Upper lobe of left lung (tissue), 6 donors: ENCODE measurements at regions not wholly inside any gene's neighbourhood (a gene's known extent, or its start where the extent isn't known, plus 50 kb on each side); places are given as distances from the start of the nearest gene placed in this dataset.
A peak's percentile ranks its signal among the peaks of the same experiment; 100 is the strongest.

Source experiments
- ATAC-seq, 2 donors: fragments of 200-7000 bp; cut with Tn5 transposase; one replicate each; pipeline ENCODE4 v1.9.1; 2022; ENCODE audit warnings: mild to moderate bottlenecking in 2 of 2, moderate library complexity in 2 of 2; ENCODE audit not compliant: low FRiP score in 2 of 2
- DNase-seq, 2 donors: peaks; one replicate each; pipeline ENCODE4 v3.0.0-alpha.2; 2019 to 2020
- H3K27ac ChIP-seq, 4 donors: fragments of 200-600 bp; sonication (generic); one replicate each; pipeline ENCODE4 v1.5.1; 2016 to 2019
- H3K27me3 ChIP-seq, 4 donors: fragments of 200-600 bp; sonication (generic); one replicate each; pipeline ENCODE4 v1.5.1; 2017 to 2019
- H3K36me3 ChIP-seq, 4 donors: fragments of 200-600 bp; sonication (generic); one replicate each; pipeline ENCODE4 v1.5.1; 2016 to 2019
- H3K4me1 ChIP-seq, 4 donors: fragments of 200-600 bp; sonication (generic); one replicate each; pipeline ENCODE4 v1.5.1; 2018 to 2019
- H3K4me3 ChIP-seq, 4 donors: fragments of 200-600 bp; sonication (generic); one replicate each; pipeline ENCODE4 v1.5.1; 2017 to 2019; ENCODE audit warnings: mild to moderate bottlenecking in 2 of 4, moderate library complexity in 1 of 4
- H3K9me3 ChIP-seq, 4 donors: fragments of 200-600 bp; sonication (generic); one replicate each; pipeline ENCODE4 v1.5.1; 2018 to 2019
- CTCF ChIP-seq, 6 experiments: fragments of 450-650 bp in 4 of 6; fragments of 200-600 bp in 2 of 6; sonication (generic) in 2 of 6; IDR thresholded peaks; one replicate each; pipeline ENCODE4 v1.5.1; 2016 to 2019; ENCODE audit warnings: antibody characterized with exemption in 6 of 6
- EP300 ChIP-seq, 4 donors: sonication (generic); formaldehyde crosslinking; IDR thresholded peaks; one replicate each; pipeline ENCODE4 v1.5.1; 2017; ENCODE audit warnings: antibody characterized with exemption in 4 of 4, control low read depth in 2 of 4
- POLR2A ChIP-seq, 4 donors: fragments of 450-650 bp; IDR thresholded peaks; one replicate each; pipeline ENCODE4 v1.5.1; 2016 to 2017; ENCODE audit warnings: antibody characterized with exemption in 4 of 4, mild to moderate bottlenecking in 2 of 4
- POLR2AphosphoS5 ChIP-seq, 2 donors: sonication (generic); formaldehyde crosslinking; IDR thresholded peaks; one replicate each; pipeline ENCODE4 v1.5.1; 2017; ENCODE audit warnings: antibody characterized with exemption in 2 of 2
- WGBS, 2 donors: methylation state at CpG; one replicate each; pipeline ENCODE4 v1.1.5; 2017 to 2018; 5-methylcytosine and 5-hydroxymethylcytosine counted together
- donor health status: DM: no; HTN: no; CAD: no; lungs with moderate emphysema.
- donor health status: DM: no; HTN: yes; CAD: no; lungs with severe emphysema.

DNA sequence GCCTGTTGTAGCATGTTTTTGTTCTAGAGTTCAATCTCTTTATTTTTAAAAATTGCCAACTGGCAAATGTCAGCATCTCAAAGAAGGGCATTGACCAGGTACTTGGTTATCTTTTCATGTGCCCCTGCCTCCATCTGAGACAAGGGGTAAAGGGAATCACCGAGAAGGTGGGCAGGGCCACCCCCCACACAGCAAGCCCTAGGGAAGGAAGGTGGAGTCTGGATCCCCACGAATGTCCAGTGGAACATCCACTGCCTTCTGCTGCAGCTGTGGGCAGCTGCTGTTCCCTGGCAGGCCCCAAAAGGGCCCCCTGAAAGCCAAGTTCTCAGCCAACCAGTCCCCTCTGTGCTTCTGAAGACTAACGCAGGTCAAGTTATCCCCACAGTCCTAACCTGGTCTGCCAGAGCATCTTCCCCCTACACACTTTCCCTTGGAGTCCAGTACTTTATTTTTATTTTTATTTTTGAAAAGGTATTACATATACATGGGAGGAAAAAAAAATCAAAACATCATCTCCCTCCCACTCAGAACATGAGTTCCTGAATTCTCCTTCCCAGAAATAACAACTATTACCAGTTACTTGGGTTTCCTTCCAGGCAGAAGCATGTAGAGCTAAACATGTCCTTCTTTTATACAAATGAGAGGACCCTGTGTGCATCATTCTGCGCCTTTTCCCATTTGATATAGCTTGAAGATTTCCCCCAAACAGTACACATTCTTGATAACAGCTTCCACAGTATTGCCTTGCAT, 253.7 kb downstream of the MAFB start:
- ATAC-seq (no peak), DNase-seq (no peak)
- TF ChIP-seq CTCF (IDR thresholded peaks at IDR 0.05) (no peak), POLR2A (IDR thresholded peaks at IDR 0.05) (no peak), POLR2AphosphoS5 (IDR thresholded peaks at IDR 0.05) (no peak), EP300 (IDR thresholded peaks at IDR 0.05) (no peak)
- Histone ChIP-seq H3K36me3 (no peaks in the 10 kb centered on the region), H3K4me1 (no peaks in the 10 kb centered on the region), H3K27ac (no peak overlapping the region), H3K9me3 (no peaks in the 10 kb centered on the region), H3K4me3 (no peak overlapping the region), H3K27me3 (no peaks in the 10 kb centered on the region)
- WGBS, 2 donors = 85 to 87% methylated on average over 4 of the region's 4 CpGs

- ATAC-seq (no peak), DNase-seq (no peak)
- no peaks in the 10 kb centered on the region for H3K36me3 ChIP-seq
- H3K27me3 ChIP-seq = no peaks in the 10 kb centered on the region
- no peak for TF ChIP-seq POLR2AphosphoS5 (IDR thresholded peaks at IDR 0.05)
- TF ChIP-seq CTCF (IDR thresholded peaks at IDR 0.05) = no peak
- no peak for TF ChIP-seq POLR2A (IDR thresholded peaks at IDR 0.05)
- TF ChIP-seq EP300 (IDR thresholded peaks at IDR 0.05) = no peak
- 80 to 85% methylated on average over 3 to 4 of the region's 4 CpGs for WGBS, 2 donors
- H3K4me1 ChIP-seq = no peaks in the 10 kb centered on the region
- no peaks in the 10 kb centered on the region for H3K9me3 ChIP-seq
- H3K27ac ChIP-seq = no peak overlapping the region
- no peak overlapping the region for H3K4me3 ChIP-seq
Observed at GRCh38 chr20:40434122-40434521, 254.9 kb downstream of the MAFB start.

DNA sequence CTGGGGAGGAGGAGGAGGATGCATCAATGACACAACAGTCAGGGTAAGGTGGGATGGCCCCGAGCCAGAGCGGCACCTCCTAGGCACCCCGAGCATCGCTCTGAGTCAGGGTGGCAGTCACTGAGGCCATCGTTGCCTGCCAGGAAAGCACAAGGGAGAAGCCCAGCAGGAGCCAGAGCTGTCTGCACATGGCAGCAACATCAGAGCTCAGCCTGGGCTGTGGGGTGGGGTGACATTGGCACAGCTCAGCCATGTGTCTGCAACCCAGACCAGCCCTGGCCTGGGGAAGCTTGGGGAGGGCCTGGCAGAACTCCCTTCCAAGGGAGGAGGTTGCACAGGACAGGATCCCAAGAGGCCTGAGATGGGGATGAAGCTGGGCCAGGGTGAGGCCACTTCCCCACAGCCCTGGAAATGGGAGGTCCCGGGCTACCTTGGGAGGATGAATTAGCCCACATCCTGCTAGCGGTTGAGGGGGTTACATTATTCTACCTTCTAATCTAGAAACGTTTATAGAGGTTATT, 255.6 kb downstream of the MAFB start:
- Histone ChIP-seq H3K36me3 (no peaks in the 10 kb centered on the region), H3K27ac (no peak overlapping the region), H3K4me1 (no peaks in the 10 kb centered on the region), H3K9me3 (no peaks in the 10 kb centered on the region), H3K4me3 (no peak overlapping the region), H3K27me3 (no peaks in the 10 kb centered on the region)
- WGBS, 2 donors = 72 to 87% methylated on average over 3 to 8 of the region's 8 CpGs
- no peak for TF ChIP-seq POLR2A (IDR thresholded peaks at IDR 0.05)
- TF ChIP-seq EP300 (IDR thresholded peaks at IDR 0.05) = no peak
- TF ChIP-seq POLR2AphosphoS5 (IDR thresholded peaks at IDR 0.05) = no peak
- TF ChIP-seq CTCF (IDR thresholded peaks at IDR 0.05) = no peak
- peak in 1 of 2 donors; percentile 39 for DNase-seq
- ATAC-seq = peak in 1 of 2 donors; percentile 55

- H3K9me3 ChIP-seq = no peaks in the 10 kb centered on the region
Observed at GRCh38 chr20:40431611-40432010, 257.4 kb downstream of the MAFB start.

More at GRCh38 chr20:40431611-40432010, 257.4 kb downstream of the MAFB start:
- no peaks in the 10 kb centered on the region for H3K4me1 ChIP-seq
- ATAC-seq (no peak), DNase-seq (no peak)
- H3K27me3 ChIP-seq = no peaks in the 10 kb centered on the region
- WGBS, 2 donors = 82 to 90% methylated on average over 3 of the region's 3 CpGs
- no peak overlapping the region for H3K27ac ChIP-seq
- no peak for TF ChIP-seq POLR2AphosphoS5 (IDR thresholded peaks at IDR 0.05)
- TF ChIP-seq EP300 (IDR thresholded peaks at IDR 0.05) = no peak
- no peak for TF ChIP-seq POLR2A (IDR thresholded peaks at IDR 0.05)
- no peak for TF ChIP-seq CTCF (IDR thresholded peaks at IDR 0.05)
- no peak overlapping the region for H3K4me3 ChIP-seq
- no peaks in the 10 kb centered on the region for H3K36me3 ChIP-seq
